ENCODE measurements at regions not wholly inside any gene's neighbourhood (a gene's known extent, or its start where the extent isn't known, plus 50 kb on each side); places are given as distances from the start of the nearest gene placed in this dataset.

DNA sequence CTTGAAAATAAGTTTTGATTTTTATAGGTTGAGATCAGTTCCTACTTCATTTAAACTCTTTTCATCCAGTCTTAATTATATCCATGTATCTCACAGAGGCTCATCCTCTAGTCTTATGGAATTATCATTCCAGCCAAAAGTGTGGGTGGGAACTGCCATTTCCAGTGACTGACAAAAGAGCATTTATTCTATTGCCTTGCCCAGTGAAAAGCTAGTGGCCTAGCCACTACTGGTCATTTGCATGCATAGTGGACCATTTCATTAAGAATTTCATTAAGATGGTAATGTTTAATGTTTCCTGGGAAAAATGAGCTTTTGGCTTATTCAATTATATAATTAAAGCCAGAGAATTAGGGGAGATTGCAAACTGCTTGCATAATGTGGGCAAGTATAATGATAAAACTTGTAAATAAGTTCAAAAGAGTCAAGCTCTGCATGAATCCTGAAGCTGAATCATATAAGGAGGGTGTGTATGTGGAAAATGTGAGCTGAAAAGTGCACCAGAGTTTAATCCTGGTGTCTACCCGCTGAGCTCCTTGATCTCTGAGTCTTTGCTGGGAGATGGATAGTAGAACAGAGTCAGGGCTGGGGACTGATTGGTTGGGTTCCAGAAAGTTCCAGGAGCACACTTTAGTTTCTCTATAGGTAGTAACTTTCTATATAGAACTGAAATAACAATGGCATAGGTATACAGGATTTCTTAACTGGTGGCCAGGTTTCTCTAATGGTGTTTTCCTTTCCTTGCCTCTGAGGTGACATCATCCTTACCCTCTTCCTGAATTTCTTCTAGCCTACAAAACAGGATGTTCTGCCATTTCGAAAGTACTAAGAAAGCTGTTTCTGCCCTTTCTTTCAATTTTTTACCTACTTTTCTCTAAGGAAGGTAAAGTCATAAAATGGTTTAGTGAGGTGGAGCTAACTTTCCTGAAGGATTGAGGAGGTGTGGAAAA is 78.5 kb downstream of the KIF4B start:
- CTCF ChIA-PET: no interaction called here
- H3K4me1 Mint-ChIP-seq: no peaks in the 10 kb centered on the region
- POLR2A ChIA-PET: no interaction called here

DNA sequence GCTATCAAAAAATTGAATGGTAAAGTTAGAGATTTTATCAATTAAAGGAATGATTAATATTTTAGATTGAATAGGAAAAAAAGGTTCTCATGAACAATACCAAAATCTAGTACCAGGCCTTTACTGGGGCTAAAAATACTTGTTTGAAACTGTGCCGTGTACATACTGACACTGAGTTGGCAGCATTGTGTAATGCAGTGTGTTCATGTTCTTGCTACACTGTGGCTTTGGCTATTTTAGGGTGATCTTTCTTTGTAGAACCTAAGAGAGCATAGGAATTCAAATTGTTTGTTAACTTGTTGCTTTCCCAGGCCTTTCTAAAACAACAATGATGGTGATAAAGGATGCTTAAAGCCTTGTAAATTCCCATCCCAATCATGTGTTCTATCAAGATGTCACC is 80.9 kb downstream of the KIF4B start:
- Mint-ChIP-seq H3K4me1 (no peaks in the 10 kb centered on the region), H3K27ac (no peak overlapping the region), H3K27me3 (peaks cover 6% of the 10 kb centered on the region), H3K9me3 (no peaks in the 10 kb centered on the region), H3K4me3 (no peak overlapping the region), H3K36me3 (ENCODE audit: low read depth) (no peaks in the 10 kb centered on the region)
- ChIA-PET CTCF (no interaction called here), POLR2A (no interaction called here)
- DNase-seq: no peak

More for the DNA sequence above, 78.5 kb downstream of the KIF4B start:
- Mint-ChIP-seq H3K36me3 (ENCODE audit: low read depth) (no peaks in the 10 kb centered on the region), H3K9me3 (no peaks in the 10 kb centered on the region), H3K27me3 (peaks cover 7% of the 10 kb centered on the region), H3K27ac (no peak overlapping the region), H3K4me3 (no peak overlapping the region)
- no peak for DNase-seq

DNA sequence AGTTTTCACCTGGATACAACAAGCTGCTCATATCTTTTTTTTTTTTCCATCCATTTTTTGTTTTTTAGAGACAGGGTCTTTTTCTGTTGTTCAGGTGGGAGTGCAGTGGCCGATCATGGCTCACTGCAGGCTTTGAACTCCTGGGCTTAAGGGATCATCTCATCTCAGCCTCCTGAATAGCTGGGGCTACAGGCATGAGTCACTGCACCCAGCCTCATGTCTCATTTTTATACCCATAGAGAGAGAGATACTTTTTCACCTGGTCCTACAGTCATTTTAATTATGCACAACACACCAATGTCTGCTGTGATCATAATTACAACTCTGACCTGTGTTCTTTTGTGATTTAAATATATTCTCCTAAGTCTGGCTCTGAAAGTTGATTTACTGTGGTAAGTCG is 84.4 kb downstream of the KIF4B start:
- no peak overlapping the region for H3K4me3 Mint-ChIP-seq
- ChIA-PET POLR2A (no interaction called here), CTCF (no interaction called here)

DNA sequence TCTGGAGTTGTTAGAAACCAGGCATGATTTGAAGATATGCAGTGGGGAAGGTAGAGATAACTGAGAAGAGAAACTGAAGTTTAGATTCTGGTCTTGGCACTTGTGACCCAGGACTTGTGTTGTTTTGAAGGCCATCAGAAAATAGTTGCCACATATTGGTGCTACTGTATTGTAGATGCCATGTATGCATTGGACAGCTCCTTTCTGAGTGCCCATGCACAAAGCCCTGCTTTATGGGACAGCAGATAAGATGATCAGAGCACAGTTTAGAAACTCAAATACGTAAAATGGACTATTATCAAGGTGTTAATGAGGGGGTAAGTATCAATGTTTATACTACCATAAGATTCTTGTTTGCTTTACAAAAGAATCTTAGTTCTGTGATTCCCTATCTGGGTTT is 84.9 kb downstream of the KIF4B start:
- ChIA-PET POLR2A (no interaction called here), CTCF (no interaction called here)
- Mint-ChIP-seq H3K36me3 (ENCODE audit: low read depth) (no peaks in the 10 kb centered on the region), H3K4me1 (no peaks in the 10 kb centered on the region), H3K9me3 (no peaks in the 10 kb centered on the region), H3K4me3 (no peak overlapping the region), H3K27me3 (peaks cover 4% of the 10 kb centered on the region), H3K27ac (no peak overlapping the region)
- no peak for DNase-seq

More for the DNA sequence above, 84.4 kb downstream of the KIF4B start:
- no peaks in the 10 kb centered on the region for H3K9me3 Mint-ChIP-seq
- H3K36me3 Mint-ChIP-seq (ENCODE audit: low read depth): no peaks in the 10 kb centered on the region
- no peak overlapping the region for H3K27ac Mint-ChIP-seq
- H3K27me3 Mint-ChIP-seq: peaks cover 4% of the 10 kb centered on the region
- no peaks in the 10 kb centered on the region for H3K4me1 Mint-ChIP-seq
- DNase-seq: no peak

DNA sequence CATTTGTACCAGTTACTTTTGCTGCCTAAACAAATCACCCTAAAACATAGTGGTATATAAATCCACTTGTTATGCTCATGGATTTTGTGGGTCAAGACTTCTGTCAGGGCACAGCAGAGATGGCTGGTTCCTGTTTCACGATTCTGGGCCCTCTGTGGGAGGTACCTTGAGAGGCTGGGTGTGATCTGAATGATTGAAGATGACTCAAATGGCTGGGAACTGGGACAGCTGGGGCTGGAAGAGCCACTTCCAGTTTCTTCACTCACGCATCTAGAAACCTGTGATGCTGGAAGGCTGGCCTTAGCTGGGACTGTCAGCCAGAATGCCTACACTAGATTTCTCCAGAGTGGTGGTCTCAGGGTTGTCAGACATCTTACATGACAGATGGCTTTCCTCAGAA is 88.1 kb downstream of the KIF4B start:
- no peak for DNase-seq
- no peak overlapping the region for H3K27ac Mint-ChIP-seq
- H3K4me1 Mint-ChIP-seq: no peaks in the 10 kb centered on the region
- H3K27me3 Mint-ChIP-seq: no peaks in the 10 kb centered on the region
- ChIA-PET POLR2A (no interaction called here), CTCF (no interaction called here)
- no peaks in the 10 kb centered on the region for H3K9me3 Mint-ChIP-seq
- no peak overlapping the region for H3K4me3 Mint-ChIP-seq
- H3K36me3 Mint-ChIP-seq (ENCODE audit: low read depth): no peaks in the 10 kb centered on the region

DNA sequence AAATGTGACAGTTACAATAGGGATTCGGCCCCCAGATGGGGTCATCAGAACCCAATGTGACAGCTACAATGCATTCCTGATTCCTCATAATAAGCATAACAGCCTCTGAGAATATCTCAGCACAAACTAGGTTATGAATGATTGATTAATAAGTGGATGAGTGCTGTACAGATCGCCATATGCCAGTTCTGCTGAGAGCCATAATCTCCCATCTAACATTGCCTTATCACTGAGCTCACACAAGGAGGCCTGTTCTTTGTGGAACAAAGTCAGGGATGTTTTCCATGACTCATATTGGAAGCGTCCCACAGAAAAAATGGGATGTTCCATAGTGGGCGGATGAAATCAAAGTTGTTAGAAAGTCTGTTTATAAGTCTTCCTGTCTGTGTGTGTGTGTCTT is 89.6 kb downstream of the KIF4B start:
- H3K27ac Mint-ChIP-seq: no peak overlapping the region
- no peak for DNase-seq
- no peaks in the 10 kb centered on the region for H3K36me3 Mint-ChIP-seq (ENCODE audit: low read depth)
- no peak overlapping the region for H3K4me3 Mint-ChIP-seq
- H3K9me3 Mint-ChIP-seq: no peaks in the 10 kb centered on the region
- ChIA-PET CTCF (no interaction called here), POLR2A (no interaction called here)
- no peaks in the 10 kb centered on the region for H3K4me1 Mint-ChIP-seq
- no peaks in the 10 kb centered on the region for H3K27me3 Mint-ChIP-seq

DNA sequence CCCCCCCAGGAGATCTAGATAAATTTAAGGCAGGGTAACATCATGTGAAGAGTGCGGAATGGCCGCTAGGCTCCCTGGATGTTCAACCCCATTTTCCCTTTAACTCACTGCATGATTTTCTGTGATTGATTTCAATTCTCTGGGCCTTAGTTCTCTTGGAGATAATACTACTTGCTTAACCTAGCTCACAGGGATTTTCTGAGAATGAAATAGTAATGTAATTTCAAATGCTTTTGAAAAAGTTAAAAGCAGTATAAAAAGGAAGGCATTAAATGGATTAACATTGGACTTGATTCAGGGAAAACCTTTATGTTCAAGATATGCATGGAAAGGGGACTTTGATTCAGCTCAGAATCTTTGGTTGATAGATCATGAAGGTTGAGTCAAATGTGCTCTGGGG is 90.9 kb downstream of the KIF4B start:
- H3K27ac Mint-ChIP-seq: no peak overlapping the region
- CTCF ChIA-PET: no interaction called here
- no peak for DNase-seq
- POLR2A ChIA-PET: no interaction called here
- no peak overlapping the region for H3K4me3 Mint-ChIP-seq
- no peaks in the 10 kb centered on the region for H3K36me3 Mint-ChIP-seq (ENCODE audit: low read depth)
- H3K9me3 Mint-ChIP-seq: no peaks in the 10 kb centered on the region
- no peaks in the 10 kb centered on the region for H3K4me1 Mint-ChIP-seq
- no peaks in the 10 kb centered on the region for H3K27me3 Mint-ChIP-seq

DNA sequence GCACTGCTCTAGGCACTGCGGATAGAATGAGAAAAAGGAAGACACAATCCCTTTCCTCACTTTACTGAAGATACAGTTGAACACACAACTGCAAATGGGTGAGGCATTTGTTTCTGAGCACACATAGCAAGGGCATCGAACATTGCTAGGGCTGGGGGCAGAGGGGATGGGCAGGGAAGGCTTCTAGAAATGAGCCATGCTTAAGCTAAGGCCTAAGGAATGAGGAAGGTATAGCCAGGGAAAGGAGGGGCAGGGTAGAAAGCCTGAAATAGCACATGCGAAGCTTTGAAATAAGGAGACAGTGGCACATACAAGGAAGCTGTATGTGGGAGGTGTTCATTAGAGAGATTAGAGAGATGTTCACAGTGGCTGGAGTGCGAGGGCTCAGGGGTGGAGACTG is 92.7 kb downstream of the KIF4B start:
- Mint-ChIP-seq H3K27ac (no peak overlapping the region), H3K9me3 (no peaks in the 10 kb centered on the region), H3K36me3 (ENCODE audit: low read depth) (no peaks in the 10 kb centered on the region), H3K27me3 (no peaks in the 10 kb centered on the region), H3K4me1 (no peaks in the 10 kb centered on the region), H3K4me3 (no peak overlapping the region)
- ChIA-PET POLR2A (no interaction called here), CTCF (no interaction called here)
- DNase-seq: no peak

DNA sequence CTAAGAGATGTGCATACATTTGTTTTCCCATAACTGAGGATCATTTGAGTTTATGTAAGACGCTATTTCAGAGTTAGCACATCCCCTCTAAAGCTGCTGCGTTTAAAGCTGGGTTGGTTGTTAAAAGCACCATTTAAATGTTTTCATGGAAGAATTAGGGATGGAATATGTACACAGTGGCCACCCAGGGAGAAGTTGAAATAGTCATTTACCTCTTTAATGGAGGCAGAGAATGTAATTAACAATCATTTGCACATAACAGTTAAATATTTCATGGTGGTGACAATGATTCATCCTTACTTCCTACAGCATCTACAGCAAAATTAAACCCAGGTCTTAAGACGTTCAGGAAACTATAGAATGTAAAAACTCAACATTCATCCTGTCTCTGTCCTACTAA is 100.3 kb downstream of the KIF4B start:
- Mint-ChIP-seq H3K4me1 (no peaks in the 10 kb centered on the region), H3K4me3 (no peak overlapping the region), H3K9me3 (no peaks in the 10 kb centered on the region), H3K27me3 (no peaks in the 10 kb centered on the region), H3K27ac (no peak overlapping the region), H3K36me3 (ENCODE audit: low read depth) (no peaks in the 10 kb centered on the region)
- ChIA-PET POLR2A (no interaction called here), CTCF (no interaction called here)
- no peak for DNase-seq

DNA sequence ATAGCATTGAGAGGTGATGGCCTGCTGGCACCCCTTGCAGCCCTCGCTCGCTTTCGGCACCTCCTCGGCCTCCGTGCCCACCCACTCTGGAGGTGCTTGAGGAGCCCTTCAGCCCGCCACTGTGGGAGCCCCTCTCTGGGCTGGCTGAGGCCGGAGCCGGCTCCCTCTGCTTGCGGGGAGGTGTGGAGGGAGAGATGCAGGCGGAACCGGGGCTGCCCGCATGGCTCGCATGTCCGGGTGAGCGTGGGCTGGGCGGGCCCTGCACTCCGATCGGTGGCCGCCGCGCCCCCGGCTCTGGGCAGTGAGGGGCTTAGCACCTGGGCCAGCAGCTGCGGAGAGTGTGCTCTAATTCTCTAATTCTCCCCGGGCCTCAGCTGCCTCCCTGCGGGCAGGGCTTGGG is 101.1 kb downstream of the KIF4B start:
- no peaks in the 10 kb centered on the region for H3K36me3 Mint-ChIP-seq (ENCODE audit: low read depth)
- no peaks in the 10 kb centered on the region for H3K27me3 Mint-ChIP-seq
- H3K4me1 Mint-ChIP-seq: no peaks in the 10 kb centered on the region
- H3K4me3 Mint-ChIP-seq: no peak overlapping the region
- no peak for DNase-seq
- POLR2A ChIA-PET: no interaction called here
- no peak overlapping the region for H3K27ac Mint-ChIP-seq
- CTCF ChIA-PET: no interaction called here
- H3K9me3 Mint-ChIP-seq: no peaks in the 10 kb centered on the region

DNA sequence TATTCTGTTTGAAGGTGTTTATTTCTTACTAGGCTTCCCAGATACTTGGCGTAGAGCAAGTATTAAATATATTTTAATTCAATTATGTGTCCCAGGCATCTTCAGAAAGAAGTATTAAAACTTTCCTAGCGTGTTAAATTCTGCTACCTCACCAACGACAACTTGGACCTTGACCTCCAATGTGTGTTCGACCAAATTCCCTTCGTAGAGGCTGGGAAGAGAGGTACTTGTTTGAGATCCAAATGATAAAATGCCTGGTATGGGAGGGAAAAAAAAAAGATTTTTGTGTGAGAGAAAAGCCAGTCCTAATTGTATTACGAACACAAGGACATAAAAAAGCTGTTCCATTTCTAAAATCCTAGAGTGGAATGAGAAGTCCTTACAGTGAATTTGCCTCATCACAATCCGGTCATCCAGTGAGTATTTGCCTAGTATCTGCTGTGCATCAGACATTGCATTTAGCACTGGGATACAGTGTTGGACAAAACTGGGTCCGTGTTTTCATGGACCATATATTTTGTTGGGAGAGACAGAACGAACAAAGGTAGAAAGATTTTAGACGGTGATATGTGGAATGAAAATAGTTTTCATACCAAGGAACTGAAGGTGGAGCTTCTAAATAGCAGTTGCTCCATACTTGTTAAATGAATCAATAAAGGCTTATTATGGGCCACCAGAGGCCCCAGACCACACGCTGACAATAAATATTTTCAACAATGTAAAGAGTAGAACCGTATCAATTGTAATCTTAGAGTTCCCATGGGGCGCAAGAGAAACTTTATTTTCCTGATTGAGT is 103.1 kb downstream of the KIF4B start:
- CTCF ChIA-PET: no interaction called here
- Mint-ChIP-seq H3K27me3 (no peaks in the 10 kb centered on the region), H3K36me3 (ENCODE audit: low read depth) (no peaks in the 10 kb centered on the region), H3K9me3 (no peaks in the 10 kb centered on the region), H3K27ac (no peak overlapping the region), H3K4me1 (no peaks in the 10 kb centered on the region), H3K4me3 (no peak overlapping the region)
- POLR2A ChIA-PET: no interaction called here
- DNase-seq: no peak

DNA sequence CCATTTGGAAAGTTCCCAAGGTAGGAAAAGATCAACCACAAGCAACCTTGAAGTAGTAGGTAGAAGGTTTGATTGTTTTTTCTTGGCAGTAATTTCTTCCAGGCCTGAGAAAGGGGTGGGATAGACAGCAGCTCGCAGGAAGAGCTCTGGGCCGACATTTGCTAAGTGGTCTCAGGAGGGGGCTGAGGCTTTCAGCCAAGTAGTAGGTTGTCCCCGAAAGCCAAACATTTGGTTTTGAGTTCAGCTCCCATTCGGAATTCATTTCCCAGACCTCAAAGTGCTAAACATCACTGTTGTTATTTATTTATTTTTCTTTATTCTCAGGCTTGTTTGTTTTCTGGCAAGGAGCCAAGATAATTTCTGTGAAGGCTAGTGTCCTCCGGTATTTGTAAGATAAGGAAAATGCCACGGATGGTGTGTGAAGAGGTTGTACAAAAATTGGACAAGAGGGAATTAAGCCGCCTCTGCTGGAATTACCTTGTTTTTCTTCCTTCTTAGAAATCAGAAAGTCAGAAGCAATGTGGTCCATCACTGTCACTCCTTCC is 112.1 kb downstream of the KIF4B start:
- H3K27ac Mint-ChIP-seq: no peak overlapping the region
- no peak for DNase-seq
- POLR2A ChIA-PET: no interaction called here
- H3K36me3 Mint-ChIP-seq (ENCODE audit: low read depth): no peaks in the 10 kb centered on the region
- H3K9me3 Mint-ChIP-seq: no peaks in the 10 kb centered on the region
- no peak overlapping the region for H3K4me3 Mint-ChIP-seq
- H3K27me3 Mint-ChIP-seq: peaks cover 2% of the 10 kb centered on the region
- no peaks in the 10 kb centered on the region for H3K4me1 Mint-ChIP-seq
- CTCF ChIA-PET: no interaction called here

DNA sequence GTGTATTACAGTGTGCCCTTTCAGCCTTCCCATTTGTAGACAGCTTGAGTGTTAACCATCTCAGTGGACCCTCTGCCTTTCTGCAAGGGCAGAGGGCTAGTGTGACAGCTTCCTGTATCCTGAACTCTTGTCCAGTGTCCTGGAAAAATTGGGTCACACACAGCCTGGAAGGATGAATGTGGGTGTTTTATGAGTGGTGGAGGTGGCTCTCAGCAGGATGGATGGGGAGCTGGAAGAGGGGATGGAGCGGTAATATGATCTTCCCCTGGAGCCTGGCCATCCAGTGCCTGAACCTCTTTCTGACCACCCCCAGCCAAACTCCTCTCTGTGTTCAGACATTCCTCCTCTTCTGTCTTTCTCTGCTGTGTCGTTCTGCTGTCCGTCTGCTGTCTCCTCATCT is 113.0 kb downstream of the KIF4B start:
- CTCF ChIA-PET: no interaction called here
- no peaks in the 10 kb centered on the region for H3K9me3 Mint-ChIP-seq
- peaks cover 2% of the 10 kb centered on the region for H3K27me3 Mint-ChIP-seq

DNA sequence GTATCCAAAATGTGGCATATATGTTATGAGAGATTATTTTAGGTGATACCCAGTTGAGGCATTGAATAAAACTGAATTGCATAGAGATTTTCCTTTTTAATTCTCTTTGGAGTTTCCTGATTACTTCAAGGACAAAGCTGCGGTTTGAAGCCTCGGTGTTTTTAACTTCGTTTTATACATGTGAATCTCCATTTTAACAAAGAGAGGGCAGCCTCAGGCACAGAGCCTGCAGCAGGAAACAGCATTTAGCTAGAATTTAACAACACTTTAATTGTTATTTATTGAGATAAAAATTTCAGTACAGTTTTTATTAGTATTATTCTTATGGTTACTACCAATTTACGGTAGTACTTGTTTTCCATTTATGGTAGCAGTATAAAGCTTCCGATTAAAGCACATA is 114.0 kb downstream of the KIF4B start:
- Mint-ChIP-seq H3K4me1 (no peaks in the 10 kb centered on the region), H3K27ac (no peak overlapping the region), H3K4me3 (no peak overlapping the region), H3K9me3 (no peaks in the 10 kb centered on the region), H3K36me3 (ENCODE audit: low read depth) (no peaks in the 10 kb centered on the region), H3K27me3 (peaks cover 2% of the 10 kb centered on the region)
- ChIA-PET POLR2A (no interaction called here), CTCF (no interaction called here)
- DNase-seq: no peak

More for the DNA sequence above, 113.0 kb downstream of the KIF4B start:
- POLR2A ChIA-PET: no interaction called here
- no peak overlapping the region for H3K27ac Mint-ChIP-seq
- DNase-seq: no peak
- H3K36me3 Mint-ChIP-seq (ENCODE audit: low read depth): no peaks in the 10 kb centered on the region
- H3K4me3 Mint-ChIP-seq: no peak overlapping the region
- no peaks in the 10 kb centered on the region for H3K4me1 Mint-ChIP-seq
